BLaER1 (cell line): ENCODE measurements at regions not wholly inside any gene's neighbourhood (a gene's known extent, or its start where the extent isn't known, plus 50 kb on each side); places are given as distances from the start of the nearest gene placed in this dataset.

Source experiments
- H3K27ac ChIP-seq: shearing (Covaris generic); formaldehyde crosslinking; 2 replicates; pipeline ENCODE4 v1.8.1; 2022
- H3K27me3 ChIP-seq: shearing (Covaris generic); formaldehyde crosslinking; 2 replicates; pipeline ENCODE4 v1.8.1; 2022
- H3K36me3 ChIP-seq: shearing (Covaris generic); formaldehyde crosslinking; 2 replicates; pipeline ENCODE4 v1.8.1; 2022
- H3K4me1 ChIP-seq: shearing (Covaris generic); formaldehyde crosslinking; 2 replicates; pipeline ENCODE4 v1.8.1; 2022
- H3K4me2 ChIP-seq: shearing (Covaris generic); formaldehyde crosslinking; 2 replicates; pipeline ENCODE4 v1.8.1; 2022
- H3K4me3 ChIP-seq: shearing (Covaris generic); formaldehyde crosslinking; 2 replicates; pipeline ENCODE4 v1.8.1; 2022
- H3K9ac ChIP-seq: shearing (Covaris generic); formaldehyde crosslinking; 2 replicates; pipeline ENCODE4 v1.8.1; 2022
- H3K9me3 ChIP-seq: shearing (Covaris generic); formaldehyde crosslinking; 2 replicates; pipeline ENCODE4 v1.8.1; 2022
- H4K20me1 ChIP-seq: shearing (Covaris generic); formaldehyde crosslinking; 2 replicates; pipeline ENCODE4 v1.8.1; 2022
- Cebpa-rat ChIP-seq: shearing (Covaris generic); IDR thresholded peaks from 2 replicates; pipeline ENCODE4 v1.8.1; 2022

- no peaks in the 10 kb centered on the region for H3K27me3 ChIP-seq
- no peak overlapping the region for H3K4me2 ChIP-seq
- no peak for TF ChIP-seq Cebpa-rat
- H3K36me3 ChIP-seq, result no peaks in the 10 kb centered on the region
- no peaks in the 10 kb centered on the region for H3K9me3 ChIP-seq
- 0 out of 2 replicates have a peak, but pooled peaks cover 6% of the 10 kb centered on the region for H3K4me1 ChIP-seq
- no peaks in the 10 kb centered on the region for H4K20me1 ChIP-seq
- no peak overlapping the region for H3K4me3 ChIP-seq
- H3K27ac ChIP-seq, result no peak overlapping the region
- H3K9ac ChIP-seq, result no peak overlapping the region
Measured at GRCh38 chr10:30111340-30112022, 52.1 kb upstream of the JCAD start.
